ENCODE measurements at regions not wholly inside any gene's neighbourhood (a gene's known extent, or its start where the extent isn't known, plus 50 kb on each side); places are given as distances from the start of the nearest gene placed in this dataset.

- Histone ChIP-seq H3K4me1 (ENCODE audit: insufficient read depth, low read length, poor library complexity, severe bottlenecking) (no peaks in the 10 kb centered on the region), H3K4me3 (ENCODE audit: low read depth, low read length, poor library complexity, severe bottlenecking) (no peak overlapping the region), H3K27me3 (replicated peaks; ENCODE audit: insufficient read depth, low read depth, low read length, poor library complexity) (peaks cover 5% of the 10 kb centered on the region), H3K36me3 (ENCODE audit: insufficient read depth, low read length, poor library complexity, severe bottlenecking) (no peaks in the 10 kb centered on the region), H3K27ac (ENCODE audit: low read depth, low read length, poor library complexity, severe bottlenecking) (no peak overlapping the region), H3K9me3 (ENCODE audit: low read depth, low read length, poor library complexity, severe bottlenecking) (no peaks in the 10 kb centered on the region)
- TF ChIP-seq EZH2 (IDR thresholded peaks at IDR 0.05; ENCODE audit: borderline replicate concordance, low read depth, low read length, poor library complexity, severe bottlenecking), result no peak
- intact Hi-C loops (cut with micrococcal nuclease; ENCODE audit: unreplicated experiment), result no loop called here
- DNase-seq (ENCODE audit: low spot score), result no peak
- ChIA-PET CTCF (no interaction called here), POLR2A (ENCODE audit: low non-redundant PET) (no interaction called here)
- BruUV-seq (replicated peaks), result no TSS peak
Observed at GRCh38 chr4:8731364-8731763, 138.8 kb downstream of the CPZ start.

- no TSS peak for BruUV-seq (replicated peaks)
- H3K27me3 ChIP-seq (replicated peaks; ENCODE audit: insufficient read depth, low read depth, low read length, poor library complexity), result peaks cover 12% of the 10 kb centered on the region
- no peak for TF ChIP-seq CTCF (conservative IDR thresholded peaks at IDR 0.05; ENCODE audit: low read depth, low read length)
- TF ChIP-seq EZH2 (IDR thresholded peaks at IDR 0.05; ENCODE audit: borderline replicate concordance, low read depth, low read length, poor library complexity, severe bottlenecking), result no peak
- H3K4me1 ChIP-seq (ENCODE audit: insufficient read depth, low read length, poor library complexity, severe bottlenecking), result no peaks in the 10 kb centered on the region
- intact Hi-C loops (cut with micrococcal nuclease; ENCODE audit: unreplicated experiment), result no loop called here
- H3K36me3 ChIP-seq (ENCODE audit: insufficient read depth, low read length, poor library complexity, severe bottlenecking), result no peaks in the 10 kb centered on the region
- no peaks in the 10 kb centered on the region for H3K9me3 ChIP-seq (ENCODE audit: low read depth, low read length, poor library complexity, severe bottlenecking)
- H3K4me3 ChIP-seq (ENCODE audit: low read depth, low read length, poor library complexity, severe bottlenecking), result no peak overlapping the region
- DNase-seq (ENCODE audit: low spot score), result no peak
- H3K27ac ChIP-seq (ENCODE audit: low read depth, low read length, poor library complexity, severe bottlenecking), result no peak overlapping the region
- CTCF ChIA-PET, result no interaction called here
- POLR2A ChIA-PET (ENCODE audit: low non-redundant PET), result no interaction called here
Observed at GRCh38 chr4:8730681-8731080, 138.1 kb downstream of the CPZ start.

- TF ChIP-seq CTCF (conservative IDR thresholded peaks at IDR 0.05; ENCODE audit: low read depth, low read length) (no peak), EZH2 (IDR thresholded peaks at IDR 0.05; ENCODE audit: borderline replicate concordance, low read depth, low read length, poor library complexity, severe bottlenecking) (no peak)
- Histone ChIP-seq H3K9me3 (ENCODE audit: low read depth, low read length, poor library complexity, severe bottlenecking) (no peaks in the 10 kb centered on the region), H3K36me3 (ENCODE audit: insufficient read depth, low read length, poor library complexity, severe bottlenecking) (no peaks in the 10 kb centered on the region), H3K27ac (ENCODE audit: low read depth, low read length, poor library complexity, severe bottlenecking) (no peak overlapping the region), H3K4me3 (ENCODE audit: low read depth, low read length, poor library complexity, severe bottlenecking) (no peak overlapping the region), H3K27me3 (replicated peaks; ENCODE audit: insufficient read depth, low read depth, low read length, poor library complexity) (peaks cover 17% of the 10 kb centered on the region), H3K4me1 (ENCODE audit: insufficient read depth, low read length, poor library complexity, severe bottlenecking) (no peaks in the 10 kb centered on the region)
- no TSS peak for BruUV-seq (replicated peaks)
- DNase-seq (ENCODE audit: low spot score), result no peak
- intact Hi-C loops (cut with micrococcal nuclease; ENCODE audit: unreplicated experiment), result no loop called here
- CTCF ChIA-PET, result no interaction called here
- POLR2A ChIA-PET (ENCODE audit: low non-redundant PET), result no interaction called here
Observed at GRCh38 chr4:8730159-8730558, 137.6 kb downstream of the CPZ start.

GRCh38 chr4:8729408-8730149 lies 137.0 kb downstream of the CPZ start:
- H3K4me3 ChIP-seq (ENCODE audit: low read depth, low read length, poor library complexity, severe bottlenecking), result no peak overlapping the region

More at GRCh38 chr4:8729408-8730149, 137.0 kb downstream of the CPZ start:
- intact Hi-C loops (cut with micrococcal nuclease; ENCODE audit: unreplicated experiment), result no loop called here
- Histone ChIP-seq H3K4me1 (ENCODE audit: insufficient read depth, low read length, poor library complexity, severe bottlenecking) (no peaks in the 10 kb centered on the region), H3K27ac (ENCODE audit: low read depth, low read length, poor library complexity, severe bottlenecking) (no peak overlapping the region), H3K9me3 (ENCODE audit: low read depth, low read length, poor library complexity, severe bottlenecking) (no peaks in the 10 kb centered on the region), H3K36me3 (ENCODE audit: insufficient read depth, low read length, poor library complexity, severe bottlenecking) (no peaks in the 10 kb centered on the region), H3K27me3 (replicated peaks; ENCODE audit: insufficient read depth, low read depth, low read length, poor library complexity) (peaks cover 23% of the 10 kb centered on the region)
- BruUV-seq (replicated peaks), result no TSS peak
- no peak for TF ChIP-seq CTCF (conservative IDR thresholded peaks at IDR 0.05; ENCODE audit: low read depth, low read length)
- no peak for TF ChIP-seq EZH2 (IDR thresholded peaks at IDR 0.05; ENCODE audit: borderline replicate concordance, low read depth, low read length, poor library complexity, severe bottlenecking)
- POLR2A ChIA-PET (ENCODE audit: low non-redundant PET), result no interaction called here
- CTCF ChIA-PET, result no interaction called here
- no peak for DNase-seq (ENCODE audit: low spot score)

All from A673 (cell line).